ENCODE measurements at regions not wholly inside any gene's neighbourhood (a gene's known extent, or its start where the extent isn't known, plus 50 kb on each side); places are given as distances from the start of the nearest gene placed in this dataset.
A peak's percentile ranks its signal among the peaks of the same experiment; 100 is the strongest.

- Histone ChIP-seq H3K36me3 (ENCODE audit: control insufficient read depth, insufficient read depth, low read length) (no peaks in the 10 kb centered on the region), H4K20me1 (ENCODE audit: insufficient read depth, low read length) (no peaks in the 10 kb centered on the region), H3K9ac (ENCODE audit: low read depth, low read length) (no peak overlapping the region), H3K4me2 (ENCODE audit: low read depth, low read length) (no peak overlapping the region), H2AFZ (replicated peaks; ENCODE audit: low read length, poor library complexity) (no peak overlapping the region), H2BK20ac (ENCODE audit: low read depth, low read length) (no peak overlapping the region), H3K18ac (ENCODE audit: low read depth, low read length) (no peak overlapping the region), H3K9me1 (ENCODE audit: insufficient read depth, low read length) (no peaks in the 10 kb centered on the region), H3K4me1 (ENCODE audit: control insufficient read depth, insufficient read depth, low read length) (no peaks in the 10 kb centered on the region), H2BK15ac (ENCODE audit: low read depth, low read length) (no peak overlapping the region), H2BK120ac (ENCODE audit: low read depth, low read length) (no peak overlapping the region), H3K79me1 (ENCODE audit: low read depth in 1 of 2, low read length in 2 of 2) (no peaks in the 10 kb centered on the region), H3K27me3 (ENCODE audit: control insufficient read depth, insufficient read depth, low read length) (no peaks in the 10 kb centered on the region), H4K8ac (ENCODE audit: low read depth in 2 of 2, low read length in 2 of 2) (no peak overlapping the region), H2AK5ac (ENCODE audit: low read depth, low read length) (no peak overlapping the region), H2BK5ac (ENCODE audit: low read depth, low read length, poor library complexity, severe bottlenecking) (no peak overlapping the region), H4K91ac (ENCODE audit: insufficient read depth, low read depth, low read length) (no peak overlapping the region), H2AK9ac (replicated peaks; ENCODE audit: low read depth, low read length, poor library complexity) (no peak overlapping the region), H3K4ac (ENCODE audit: low read depth, low read length) (no peak overlapping the region), H3K23ac (ENCODE audit: low read depth, low read length) (no peak overlapping the region), H3K27ac (ENCODE audit: insufficient read depth, low read length) (no peak overlapping the region), H4K5ac (ENCODE audit: low read depth, low read length) (no peak overlapping the region), H3K56ac (ENCODE audit: extremely low read depth, insufficient read depth, low read length) (no peak overlapping the region), H3K9me3 (ENCODE audit: control insufficient read depth, insufficient read depth, low read length) (peaks cover 9% of the 10 kb centered on the region; the same call in 1 of the 2 replicates), H3K14ac (replicated peaks; ENCODE audit: low read depth, low read length) (no peak overlapping the region), H3K4me3 (ENCODE audit: insufficient read depth, low read depth, low read length) (no peak overlapping the region)
- no peak for DNase-seq
- intact Hi-C loops (cut with micrococcal nuclease): no loop called here
- ChIA-PET POLR2A (ENCODE audit: unreplicated experiment) (no interaction called here), CTCF (no interaction called here)
- BruUV-seq (replicated peaks): no TSS peak
- dilution Hi-C loops (cut with HindIII; ENCODE audit: low sequenced_read_pairs, unreplicated experiment): no loop called here
- ATAC-seq (ENCODE audit: low read depth): no peak
- in situ Hi-C loops (cut with MboI; ENCODE audit: low sequenced_read_pairs): no loop called here
- no peak for TF ChIP-seq FOS (IDR thresholded peaks at IDR 0.05; ENCODE audit: low read depth, low read length)
- TF ChIP-seq RFX5 (IDR thresholded peaks at IDR 0.05; ENCODE audit: low read depth, low read length): no peak
- no peak for TF ChIP-seq BHLHE40 (IDR thresholded peaks at IDR 0.05; ENCODE audit: low read depth, low read length)
- TF ChIP-seq CEBPB (IDR thresholded peaks at IDR 0.05; ENCODE audit: low read depth, low read length): peak; percentile 56; the same call in 1 of the 2 replicates
Observed at GRCh38 chr7:145903658-145904057, 212.9 kb upstream of the CNTNAP2 start.

All from IMR-90 (cell line).